Neural progenitor cell (in vitro differentiated cells): ENCODE measurements at regions not wholly inside any gene's neighbourhood (a gene's known extent, or its start where the extent isn't known, plus 50 kb on each side); places are given as distances from the start of the nearest gene placed in this dataset.

Experiments used
- EZH2 ChIP-seq: fragments of 200-600 bp; sonication (generic); IDR thresholded peaks from 2 replicates; pipeline ENCODE4 v1.6.1; 2017; ENCODE audit warnings: antibody characterized with exemption, mild to moderate bottlenecking, moderate library complexity
- TF ChIP-seq, protein P1 (sequence below): fragments of 200-600 bp; sonication (generic); IDR thresholded peaks from 2 replicates; pipeline ENCODE4 v1.5.1; 2017; ENCODE audit warnings: antibody characterized with exemption, mild to moderate bottlenecking

DNA sequence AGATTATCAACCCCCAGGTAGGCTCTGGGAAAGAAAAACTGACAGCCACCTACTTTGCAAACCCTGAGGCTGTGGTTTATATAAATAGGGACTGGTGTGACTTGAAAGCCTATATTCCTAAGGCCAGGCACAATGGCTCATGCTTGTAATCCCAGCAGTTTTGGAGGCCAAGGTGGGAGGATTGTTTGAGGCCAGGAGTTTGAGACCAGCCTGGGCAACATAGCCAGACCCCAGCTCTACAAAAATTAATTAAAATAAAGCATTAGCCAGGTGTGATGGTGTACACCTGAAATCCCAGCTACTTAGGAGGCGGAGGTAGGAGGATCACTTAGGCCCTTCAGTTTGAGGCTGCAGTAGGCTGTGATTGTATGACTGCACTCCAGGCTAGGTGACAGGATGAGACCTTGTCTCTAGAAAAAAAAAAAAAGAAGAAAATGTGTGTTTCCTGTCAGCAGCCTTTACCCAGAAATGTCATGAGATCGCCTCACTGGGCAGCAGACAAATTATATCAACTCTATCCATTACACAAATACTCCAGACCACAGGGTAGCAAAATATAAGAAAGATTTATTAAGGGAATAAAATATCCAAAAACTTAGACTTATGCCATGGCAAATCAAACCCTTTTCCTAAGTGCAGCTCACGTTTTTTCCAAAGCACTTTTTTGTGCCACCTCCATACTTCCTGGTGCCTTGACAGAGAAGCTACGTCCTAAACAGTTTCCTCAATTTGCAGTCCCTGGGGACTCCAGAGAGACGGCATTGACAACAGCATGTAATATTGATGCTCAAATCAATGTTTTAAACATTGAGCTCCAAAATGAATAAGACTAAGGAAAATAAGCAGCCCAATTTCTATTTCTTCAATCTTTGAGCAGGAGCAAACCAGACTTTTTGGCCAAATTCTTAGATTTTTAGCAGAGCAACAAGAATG lies 190.8 kb upstream of the NDUFV2 start:
- TF ChIP-seq, protein P1, sequence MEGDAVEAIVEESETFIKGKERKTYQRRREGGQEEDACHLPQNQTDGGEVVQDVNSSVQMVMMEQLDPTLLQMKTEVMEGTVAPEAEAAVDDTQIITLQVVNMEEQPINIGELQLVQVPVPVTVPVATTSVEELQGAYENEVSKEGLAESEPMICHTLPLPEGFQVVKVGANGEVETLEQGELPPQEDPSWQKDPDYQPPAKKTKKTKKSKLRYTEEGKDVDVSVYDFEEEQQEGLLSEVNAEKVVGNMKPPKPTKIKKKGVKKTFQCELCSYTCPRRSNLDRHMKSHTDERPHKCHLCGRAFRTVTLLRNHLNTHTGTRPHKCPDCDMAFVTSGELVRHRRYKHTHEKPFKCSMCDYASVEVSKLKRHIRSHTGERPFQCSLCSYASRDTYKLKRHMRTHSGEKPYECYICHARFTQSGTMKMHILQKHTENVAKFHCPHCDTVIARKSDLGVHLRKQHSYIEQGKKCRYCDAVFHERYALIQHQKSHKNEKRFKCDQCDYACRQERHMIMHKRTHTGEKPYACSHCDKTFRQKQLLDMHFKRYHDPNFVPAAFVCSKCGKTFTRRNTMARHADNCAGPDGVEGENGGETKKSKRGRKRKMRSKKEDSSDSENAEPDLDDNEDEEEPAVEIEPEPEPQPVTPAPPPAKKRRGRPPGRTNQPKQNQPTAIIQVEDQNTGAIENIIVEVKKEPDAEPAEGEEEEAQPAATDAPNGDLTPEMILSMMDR = no peak
- no peak for TF ChIP-seq EZH2
